ENCODE measurements at regions not wholly inside any gene's neighbourhood (a gene's known extent, or its start where the extent isn't known, plus 50 kb on each side); places are given as distances from the start of the nearest gene placed in this dataset.

DNA sequence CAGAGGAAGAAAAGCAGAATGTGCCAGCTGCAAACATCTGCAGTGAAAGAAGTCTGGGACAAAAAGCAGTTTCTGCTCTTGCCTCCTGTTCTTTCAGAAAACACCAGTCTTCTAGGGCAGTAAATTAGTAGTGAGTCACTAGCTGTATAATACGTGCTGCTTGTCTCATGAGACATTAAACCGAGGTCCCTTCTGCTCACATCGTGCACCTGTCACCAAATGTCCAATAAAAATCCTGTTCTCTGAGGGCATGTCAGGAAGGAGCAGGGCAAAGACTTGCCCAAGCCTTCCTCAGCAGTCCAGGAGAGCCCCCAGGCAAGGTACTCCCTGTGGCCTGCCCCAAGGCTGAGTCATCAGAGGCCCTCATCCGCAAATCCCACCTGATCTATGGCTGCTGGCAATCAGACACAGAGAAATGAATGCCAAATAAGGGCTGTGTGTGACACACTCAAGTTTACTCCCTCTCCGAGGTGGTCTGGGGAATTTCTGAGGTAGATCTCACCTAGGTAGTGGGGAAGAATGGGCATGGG is 255.3 kb upstream of the SMARCA2 start:
- no peak for TF ChIP-seq CTCF (optimal IDR thresholded peaks at IDR 0.05 in 1 of 3, IDR thresholded peaks at IDR 0.05 in 1 of 3, conservative IDR thresholded peaks at IDR 0.05 in 1 of 3; ENCODE audit: extremely low read depth in 1 of 3, insufficient read depth in 2 of 3, low read length in 3 of 3)
- TF ChIP-seq EZH2 (IDR thresholded peaks at IDR 0.05; ENCODE audit: low read length): no peak
